ENCODE measurements at regions not wholly inside any gene's neighbourhood (a gene's known extent, or its start where the extent isn't known, plus 50 kb on each side); places are given as distances from the start of the nearest gene placed in this dataset.

- ChIA-PET CTCF (interaction anchor here (0.8 kb wide), 1 partner anchor 95 kb away, joined by 3 read pairs; no protein-coding TSS in a partner anchor), POLR2A (no interaction called here)
- TF ChIP-seq ZNF623 (tag by site-specific recombination; IDR thresholded peaks at IDR 0.05) (no peak), ZNF175 (tag by site-specific recombination; IDR thresholded peaks at IDR 0.05) (no peak), SP7 (tag by site-specific recombination; IDR thresholded peaks at IDR 0.05) (no peak), ZNF621 (tag by site-specific recombination; IDR thresholded peaks at IDR 0.05) (no peak), ZNF132 (tag by site-specific recombination; IDR thresholded peaks at IDR 0.05; ENCODE audit: borderline replicate concordance) (no peak), ZNF138 (tag by site-specific recombination; IDR thresholded peaks at IDR 0.05; ENCODE audit: borderline replicate concordance) (no peak), ZNF311 (tag by site-specific recombination; IDR thresholded peaks at IDR 0.05; ENCODE audit: borderline replicate concordance) (no peak), ZNF292 (tag by site-specific recombination; IDR thresholded peaks at IDR 0.05; ENCODE audit: borderline replicate concordance, low read depth) (no peak)
- TF ChIP-seq, protein P1, sequence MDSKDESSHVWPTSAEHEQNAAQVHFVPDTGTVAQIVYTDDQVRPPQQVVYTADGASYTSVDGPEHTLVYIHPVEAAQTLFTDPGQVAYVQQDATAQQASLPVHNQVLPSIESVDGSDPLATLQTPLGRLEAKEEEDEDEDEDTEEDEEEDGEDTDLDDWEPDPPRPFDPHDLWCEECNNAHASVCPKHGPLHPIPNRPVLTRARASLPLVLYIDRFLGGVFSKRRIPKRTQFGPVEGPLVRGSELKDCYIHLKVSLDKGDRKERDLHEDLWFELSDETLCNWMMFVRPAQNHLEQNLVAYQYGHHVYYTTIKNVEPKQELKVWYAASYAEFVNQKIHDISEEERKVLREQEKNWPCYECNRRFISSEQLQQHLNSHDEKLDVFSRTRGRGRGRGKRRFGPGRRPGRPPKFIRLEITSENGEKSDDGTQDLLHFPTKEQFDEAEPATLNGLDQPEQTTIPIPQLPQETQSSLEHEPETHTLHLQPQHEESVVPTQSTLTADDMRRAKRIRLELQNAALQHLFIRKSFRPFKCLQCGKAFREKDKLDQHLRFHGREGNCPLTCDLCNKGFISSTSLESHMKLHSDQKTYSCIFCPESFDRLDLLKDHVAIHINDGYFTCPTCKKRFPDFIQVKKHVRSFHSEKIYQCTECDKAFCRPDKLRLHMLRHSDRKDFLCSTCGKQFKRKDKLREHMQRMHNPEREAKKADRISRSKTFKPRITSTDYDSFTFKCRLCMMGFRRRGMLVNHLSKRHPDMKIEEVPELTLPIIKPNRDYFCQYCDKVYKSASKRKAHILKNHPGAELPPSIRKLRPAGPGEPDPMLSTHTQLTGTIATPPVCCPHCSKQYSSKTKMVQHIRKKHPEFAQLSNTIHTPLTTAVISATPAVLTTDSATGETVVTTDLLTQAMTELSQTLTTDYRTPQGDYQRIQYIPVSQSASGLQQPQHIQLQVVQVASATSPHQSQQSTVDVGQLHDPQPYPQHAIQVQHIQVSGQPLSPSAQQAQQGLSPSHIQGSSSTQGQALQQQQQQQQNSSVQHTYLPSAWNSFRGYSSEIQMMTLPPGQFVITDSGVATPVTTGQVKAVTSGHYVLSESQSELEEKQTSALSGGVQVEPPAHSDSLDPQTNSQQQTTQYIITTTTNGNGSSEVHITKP (tag by site-specific recombination; IDR thresholded peaks at IDR 0.05), result no peak
- TF ChIP-seq, protein P2, sequence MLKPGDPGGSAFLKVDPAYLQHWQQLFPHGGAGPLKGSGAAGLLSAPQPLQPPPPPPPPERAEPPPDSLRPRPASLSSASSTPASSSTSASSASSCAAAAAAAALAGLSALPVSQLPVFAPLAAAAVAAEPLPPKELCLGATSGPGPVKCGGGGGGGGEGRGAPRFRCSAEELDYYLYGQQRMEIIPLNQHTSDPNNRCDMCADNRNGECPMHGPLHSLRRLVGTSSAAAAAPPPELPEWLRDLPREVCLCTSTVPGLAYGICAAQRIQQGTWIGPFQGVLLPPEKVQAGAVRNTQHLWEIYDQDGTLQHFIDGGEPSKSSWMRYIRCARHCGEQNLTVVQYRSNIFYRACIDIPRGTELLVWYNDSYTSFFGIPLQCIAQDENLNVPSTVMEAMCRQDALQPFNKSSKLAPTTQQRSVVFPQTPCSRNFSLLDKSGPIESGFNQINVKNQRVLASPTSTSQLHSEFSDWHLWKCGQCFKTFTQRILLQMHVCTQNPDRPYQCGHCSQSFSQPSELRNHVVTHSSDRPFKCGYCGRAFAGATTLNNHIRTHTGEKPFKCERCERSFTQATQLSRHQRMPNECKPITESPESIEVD (tag by site-specific recombination; IDR thresholded peaks at IDR 0.05), result no peak
- Histone ChIP-seq H3K4me1 (ENCODE audit: control insufficient read depth, insufficient read depth, low read length) (no peaks in the 10 kb centered on the region), H3K27ac (ENCODE audit: extremely low read depth, low read depth, low read length) (no peak overlapping the region), H3K9me3 (ENCODE audit: control insufficient read depth, insufficient read depth, low read depth, low read length) (no peaks in the 10 kb centered on the region), H3K4me3 (ENCODE audit: low read depth, low read length) (no peak overlapping the region), H3K36me3 (ENCODE audit: control insufficient read depth in 2 of 2, insufficient read depth in 1 of 2, low read length in 2 of 2) (no peaks in the 10 kb centered on the region)
Measured at GRCh38 chr2:144328938-144329337, 191.0 kb downstream of the ZEB2 start.

GRCh38 chr2:144326825-144327224 lies 193.1 kb downstream of the ZEB2 start:
- ChIA-PET CTCF (no interaction called here), POLR2A (interaction anchor here (0.7 kb wide), 1 partner anchor 164 kb away, joined by 5 read pairs; no protein-coding TSS in a partner anchor)
- Histone ChIP-seq H3K4me1 (ENCODE audit: control insufficient read depth, insufficient read depth, low read length) (no peaks in the 10 kb centered on the region), H3K36me3 (ENCODE audit: control insufficient read depth in 2 of 2, insufficient read depth in 1 of 2, low read length in 2 of 2) (no peaks in the 10 kb centered on the region), H3K27ac (ENCODE audit: extremely low read depth, low read depth, low read length) (no peak overlapping the region), H3K4me3 (ENCODE audit: low read depth, low read length) (no peak overlapping the region), H3K9me3 (ENCODE audit: control insufficient read depth, insufficient read depth, low read depth, low read length) (no peaks in the 10 kb centered on the region)
- TF ChIP-seq ZNF211 (tag by site-specific recombination; IDR thresholded peaks at IDR 0.05; ENCODE audit: low read depth) (0 out of 2 replicates have a peak, but pooled peaks have one; percentile 41), ZNF548 (tag by site-specific recombination; IDR thresholded peaks at IDR 0.05) (no peak)

DNA sequence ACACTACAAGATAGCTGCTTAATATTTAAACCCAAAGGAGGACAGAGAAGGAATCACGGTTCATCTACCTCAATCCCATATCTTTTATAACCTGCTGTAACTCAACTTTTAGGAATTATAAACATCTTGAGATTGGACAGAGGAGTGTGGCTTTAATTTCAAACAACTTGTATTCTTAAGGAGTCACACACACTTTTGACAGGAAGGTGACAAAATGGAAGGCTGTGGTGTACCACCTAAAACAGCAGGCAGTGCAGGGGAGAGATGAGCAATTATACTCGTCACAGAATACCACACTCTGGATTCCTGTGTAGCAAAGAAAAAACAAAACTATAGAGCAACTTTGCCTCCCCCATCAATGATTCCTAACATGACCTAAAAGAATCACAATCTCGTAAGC lies 194.8 kb downstream of the ZEB2 start:
- Histone ChIP-seq H3K36me3 (ENCODE audit: control insufficient read depth in 2 of 2, insufficient read depth in 1 of 2, low read length in 2 of 2) (no peaks in the 10 kb centered on the region), H3K4me1 (ENCODE audit: control insufficient read depth, insufficient read depth, low read length) (no peaks in the 10 kb centered on the region), H3K9me3 (ENCODE audit: control insufficient read depth, insufficient read depth, low read depth, low read length) (no peaks in the 10 kb centered on the region), H3K4me3 (ENCODE audit: low read depth, low read length) (no peak overlapping the region), H3K27ac (ENCODE audit: extremely low read depth, low read depth, low read length) (no peak overlapping the region)
- ChIA-PET POLR2A (no interaction called here), CTCF (interaction anchor here (0.6 to 0.7 kb wide), 3 partner anchors 269 to 1321 kb away, joined by 3 to 8 read pairs (median 4); no protein-coding TSS in a partner anchor)
- no peak for TF ChIP-seq ZNF404 (tag by site-specific recombination; IDR thresholded peaks at IDR 0.05)
- TF ChIP-seq ZNF768 (tag by site-specific recombination; IDR thresholded peaks at IDR 0.05), result no peak
- TF ChIP-seq ZNF660 (tag by site-specific recombination; IDR thresholded peaks at IDR 0.05), result no peak
- TF ChIP-seq ZNF266 (tag by site-specific recombination; IDR thresholded peaks at IDR 0.05; ENCODE audit: low read depth), result no peak
- no peak for TF ChIP-seq ZNF121 (tag by site-specific recombination; IDR thresholded peaks at IDR 0.05)
